ENCODE measurements at regions not wholly inside any gene's neighbourhood (a gene's known extent, or its start where the extent isn't known, plus 50 kb on each side); places are given as distances from the start of the nearest gene placed in this dataset.

DNA sequence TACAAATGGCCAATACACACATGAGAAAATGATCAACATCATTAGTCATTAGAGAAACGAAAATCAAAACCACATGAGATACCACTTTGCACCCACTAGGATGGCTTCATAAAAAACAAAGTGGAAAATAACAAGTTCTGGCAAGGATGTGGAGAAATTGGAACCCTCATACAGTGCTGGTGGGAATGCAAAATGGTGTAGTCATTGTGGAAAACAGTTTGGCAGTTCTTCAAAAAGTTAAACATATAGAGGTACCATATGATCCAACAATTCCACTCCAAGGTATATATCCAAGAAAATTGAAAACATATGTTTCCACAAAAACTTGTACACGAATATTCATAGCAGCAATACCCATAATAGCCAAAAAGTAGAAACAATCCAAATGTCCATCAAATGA lies 231.6 kb upstream of the CSF3R start:
- ATAC-seq (replicated peaks in 6 of 8): no peak
- H3K27ac ChIP-seq: no peak overlapping the region
- 0 to 55% (median 50%) methylated on average over 1 to 2 of the region's 2 CpGs for WGBS, 10 experiments
- H3K4me1 ChIP-seq (replicated peaks in 1 of 2): peaks cover 22 to 23% of the 10 kb centered on the region in 2 donors
- H3K4me3 ChIP-seq: no peak overlapping the region
- in situ Hi-C loops (cut with MboI; ENCODE audit: low pct_unique_long_range_greater_than_20kb in 2 of 9, low sequenced_read_pairs in 9 of 9, unreplicated experiment in 9 of 9): loop anchor here in 4 of 9 experiments (25.0 kb wide), 1 partner anchor 323 kb away; the partner anchor contains the start of gene GRIK3 (in 4 of the 4)

DNA sequence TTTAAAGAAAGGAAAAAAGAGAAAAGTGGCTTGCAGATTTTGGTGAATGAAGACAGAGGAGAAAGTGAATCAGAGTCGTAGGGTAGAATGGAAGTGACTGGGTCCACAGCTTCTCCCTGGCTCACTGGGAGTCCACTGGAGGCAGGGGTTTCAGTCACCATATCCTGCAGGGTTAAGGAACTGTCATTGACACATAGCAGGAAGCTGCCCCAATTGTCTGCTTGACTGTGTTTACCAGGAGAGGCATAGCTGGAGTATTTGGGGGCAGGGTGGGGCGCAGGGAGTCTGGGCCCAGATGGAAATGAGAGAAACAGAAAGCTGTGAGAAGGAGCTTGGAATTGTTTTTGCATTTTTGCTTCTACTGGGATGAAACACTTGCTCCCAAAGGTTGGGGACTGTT lies 228.8 kb upstream of the CSF3R start:
- H3K4me1 ChIP-seq (replicated peaks in 1 of 2): peaks cover 22 to 23% of the 10 kb centered on the region in 2 donors
- 0 to 57% (median 25%) methylated on average over 1 to 2 of the region's 2 CpGs; no CpG with 5 or more reads in 1 of the 10 experiments for WGBS, 10 experiments
- in situ Hi-C loops (cut with MboI; ENCODE audit: low pct_unique_long_range_greater_than_20kb in 2 of 9, low sequenced_read_pairs in 9 of 9, unreplicated experiment in 9 of 9): loop anchor here in 4 of 9 experiments (25.0 kb wide), 1 partner anchor 326 kb away; the partner anchor contains the start of gene GRIK3 (in 4 of the 4)
- no peak overlapping the region for H3K4me3 ChIP-seq
- no peak overlapping the region for H3K27ac ChIP-seq
- ATAC-seq (replicated peaks in 6 of 8): no peak

DNA sequence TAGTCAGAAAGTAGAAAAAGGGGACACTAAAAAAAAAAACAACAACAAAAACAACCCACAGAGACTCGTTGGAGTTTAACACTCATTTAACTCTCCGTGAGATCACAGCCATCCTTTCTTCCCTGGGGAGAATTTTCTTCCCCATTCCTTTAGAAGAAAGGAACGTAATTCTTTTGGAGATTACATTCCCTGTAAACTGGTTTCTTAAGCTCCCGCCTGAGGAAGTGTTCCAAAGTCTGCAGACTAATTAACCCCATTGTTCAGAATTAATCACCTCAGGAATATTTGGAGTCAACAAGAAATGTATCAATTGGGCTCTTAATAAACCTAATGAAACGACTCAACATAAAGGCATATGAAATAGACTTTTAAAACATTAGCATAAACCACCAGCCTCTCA lies 228.2 kb upstream of the CSF3R start:
- WGBS, 10 experiments: 19 to 80% (median 41%) methylated on average over 2 to 5 of the region's 5 CpGs; no CpG with 5 or more reads in 1 of the 10 experiments
- H3K4me3 ChIP-seq: no peak overlapping the region
- H3K4me1 ChIP-seq (replicated peaks in 1 of 2): peaks cover 22 to 23% of the 10 kb centered on the region in 2 donors
- H3K27ac ChIP-seq: no peak overlapping the region
- in situ Hi-C loops (cut with MboI; ENCODE audit: low pct_unique_long_range_greater_than_20kb in 2 of 9, low sequenced_read_pairs in 9 of 9, unreplicated experiment in 9 of 9): loop anchor here in 4 of 9 experiments (25.0 kb wide), 1 partner anchor 326 kb away; the partner anchor contains the start of gene GRIK3 (in 4 of the 4)
- ATAC-seq (replicated peaks in 6 of 8): no peak

DNA sequence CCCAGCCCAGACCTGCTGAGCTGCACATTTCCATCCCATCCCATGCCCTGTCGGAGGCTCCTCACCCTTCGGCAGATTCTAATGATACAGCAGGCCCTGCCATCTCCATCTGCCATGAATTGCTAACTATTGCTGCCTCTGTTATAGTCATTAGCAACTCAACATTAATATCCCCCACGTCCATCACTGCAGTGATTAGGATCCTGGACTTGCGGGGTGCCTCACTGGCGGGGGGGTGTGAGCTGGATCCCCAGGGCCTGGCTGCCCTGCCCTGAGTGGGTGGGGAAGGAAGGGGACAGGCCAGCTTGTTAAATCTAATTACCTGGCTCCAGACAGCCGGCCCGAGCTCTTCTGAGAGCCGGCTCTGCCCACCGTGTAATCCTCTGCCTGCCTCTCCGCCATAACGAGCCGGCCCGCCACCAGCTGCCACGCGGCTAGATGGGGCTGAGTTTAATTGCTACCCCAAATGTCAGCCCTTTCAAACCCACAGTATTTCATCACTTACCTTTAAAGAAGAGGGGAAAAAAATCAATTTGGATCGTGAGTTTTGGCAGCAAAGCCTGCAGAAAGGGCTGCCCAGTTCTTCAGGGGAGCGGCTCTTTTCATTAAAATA lies 227.3 kb upstream of the CSF3R start:
- ATAC-seq (replicated peaks in 6 of 8): peak; percentile 38 to 79 (median 73)
- Histone ChIP-seq H3K4me3 (no peak overlapping the region), H3K4me1 (replicated peaks in 1 of 2) (peaks cover 27 to 31% of the 10 kb centered on the region in 2 donors), H3K27ac (no peak overlapping the region)
- 6 to 66% (median 51%) methylated on average over 1 to 11 of the region's 17 CpGs; no CpG with 5 or more reads in 1 of the 10 experiments for WGBS, 10 experiments
- in situ Hi-C loops (cut with MboI; ENCODE audit: low pct_unique_long_range_greater_than_20kb in 2 of 9, low sequenced_read_pairs in 9 of 9, unreplicated experiment in 9 of 9): loop anchor here in 4 of 9 experiments (25.0 kb wide), 1 partner anchor 327 kb away; the partner anchor contains the start of gene GRIK3 (in 4 of the 4)

- Histone ChIP-seq H3K4me3 (no peak overlapping the region), H3K27ac (no peak overlapping the region), H3K4me1 (replicated peaks in 1 of 2) (peaks cover 41 to 43% of the 10 kb centered on the region in 2 donors)
- in situ Hi-C loops (cut with MboI; ENCODE audit: low pct_unique_long_range_greater_than_20kb in 2 of 9, low sequenced_read_pairs in 9 of 9, unreplicated experiment in 9 of 9): loop anchor here in 4 of 9 experiments (25.0 kb wide), 1 partner anchor 329 kb away; the partner anchor contains the start of gene GRIK3 (in 4 of the 4)
- WGBS, 10 experiments: 10 to 100% (median 100%) methylated on average over 1 to 6 of the region's 7 CpGs; no CpG with 5 or more reads in 3 of the 10 experiments
- no peak for ATAC-seq (replicated peaks in 6 of 8)
These were observed 225.9 kb upstream of the CSF3R start for GRCh38 chr1:36708587-36708986.

DNA sequence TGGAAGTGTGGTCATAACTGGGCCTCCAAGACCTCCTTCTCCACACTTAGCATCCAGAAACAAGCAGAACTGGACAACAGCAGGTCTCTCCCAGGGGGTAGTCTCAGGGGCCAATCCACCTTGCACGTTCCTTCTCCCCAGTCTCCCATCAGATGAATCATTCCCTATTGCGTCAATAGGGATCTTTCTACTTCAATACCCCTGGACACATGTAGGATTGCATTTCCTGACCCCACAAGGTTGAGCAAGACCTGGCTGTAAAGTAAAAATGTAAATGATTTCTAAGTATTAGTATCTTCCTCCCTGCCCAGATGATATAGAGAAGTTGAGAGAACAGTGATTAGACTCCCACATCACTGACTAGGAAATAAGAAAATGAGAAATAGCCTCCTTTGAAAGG lies 224.5 kb upstream of the CSF3R start:
- H3K27ac ChIP-seq: no peak overlapping the region
- 20 to 100% (median 77%) methylated on average over 1 to 2 of the region's 2 CpGs; no CpG with 5 or more reads in 4 of the 10 experiments for whole genome bisulfite sequencing, 10 experiments
- no peak overlapping the region for H3K4me3 ChIP-seq
- in situ Hi-C loops (cut with MboI; ENCODE audit: low pct_unique_long_range_greater_than_20kb in 2 of 9, low sequenced_read_pairs in 9 of 9, unreplicated experiment in 9 of 9): loop anchor here in 4 of 9 experiments (25.0 kb wide), 1 partner anchor 330 kb away; the partner anchor contains the start of gene GRIK3 (in 4 of the 4)
- H3K4me1 ChIP-seq (replicated peaks in 1 of 2): peaks cover 43 to 45% of the 10 kb centered on the region in 2 donors
- ATAC-seq (replicated peaks in 6 of 8): no peak

DNA sequence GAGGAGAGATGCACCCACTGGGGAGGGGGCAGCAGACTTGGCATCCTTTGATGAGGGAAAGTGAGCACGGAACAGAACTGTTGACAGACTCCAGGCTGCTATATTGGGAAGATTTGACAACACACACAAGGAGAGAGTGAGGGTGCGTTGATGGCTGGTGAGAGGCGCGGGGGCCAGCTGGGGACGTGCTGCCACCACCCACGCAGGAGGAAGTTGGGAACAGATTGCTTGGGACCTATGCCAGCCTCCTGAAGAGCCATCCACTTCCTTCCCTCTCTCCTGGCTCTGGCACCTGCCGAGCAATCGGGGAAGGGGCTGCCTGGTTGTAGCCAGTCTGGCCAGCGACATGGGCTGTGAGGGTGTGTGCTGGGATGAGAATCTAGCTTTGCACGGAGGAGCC lies 223.7 kb upstream of the CSF3R start:
- Histone ChIP-seq H3K4me3 (no peak overlapping the region), H3K4me1 (replicated peaks in 1 of 2) (peaks cover 39 to 41% of the 10 kb centered on the region in 2 donors), H3K27ac (no peak overlapping the region)
- no peak for ATAC-seq (replicated peaks in 6 of 8)
- WGBS, 10 experiments: 0 to 90% (median 73%) methylated on average over 1 to 10 of the region's 10 CpGs; no CpG with 5 or more reads in 4 of the 10 experiments
- in situ Hi-C loops (cut with MboI; ENCODE audit: low pct_unique_long_range_greater_than_20kb in 2 of 9, low sequenced_read_pairs in 9 of 9, unreplicated experiment in 9 of 9): loop anchor here in 4 of 9 experiments (25.0 kb wide), 1 partner anchor 331 kb away; the partner anchor contains the start of gene GRIK3 (in 4 of the 4)

DNA sequence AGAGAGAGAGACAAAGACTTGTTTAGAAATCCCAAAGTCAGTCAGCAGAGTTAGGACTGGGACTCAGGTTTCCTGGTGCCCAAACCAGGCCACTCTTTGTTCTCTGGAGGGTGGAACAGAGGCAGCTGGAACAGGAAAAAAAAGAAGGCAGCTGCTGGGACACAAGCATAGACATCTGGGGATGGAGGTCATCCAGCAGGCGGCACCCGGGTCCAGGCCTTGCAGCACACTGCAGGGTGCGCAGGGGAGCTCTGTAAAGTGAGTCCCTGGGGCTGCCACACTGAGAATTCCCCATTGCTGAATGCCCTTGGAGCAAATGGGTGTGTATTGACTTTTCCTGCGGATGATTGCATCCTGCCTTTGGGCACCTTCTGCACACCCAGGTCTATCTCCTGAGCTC lies 222.9 kb upstream of the CSF3R start:
- WGBS, 10 experiments: 0 to 56% (median 47%) methylated on average over 1 to 4 of the region's 4 CpGs; no CpG with 5 or more reads in 6 of the 10 experiments
- H3K27ac ChIP-seq: no peak overlapping the region
- no peak overlapping the region for H3K4me3 ChIP-seq
- H3K4me1 ChIP-seq (replicated peaks in 1 of 2): peaks cover 33 to 35% of the 10 kb centered on the region in 2 donors
- in situ Hi-C loops (cut with MboI; ENCODE audit: low pct_unique_long_range_greater_than_20kb in 2 of 9, low sequenced_read_pairs in 9 of 9, unreplicated experiment in 9 of 9): loop anchor here in 4 of 9 experiments (25.0 kb wide), 1 partner anchor 332 kb away; the partner anchor contains the start of gene GRIK3 (in 4 of the 4)
- ATAC-seq (replicated peaks in 6 of 8): peak in 2 of 8 experiments; percentile 10 to 14

- in situ Hi-C loops (cut with MboI; ENCODE audit: low pct_unique_long_range_greater_than_20kb in 2 of 9, low sequenced_read_pairs in 9 of 9, unreplicated experiment in 9 of 9): loop anchor here in 4 of 9 experiments (25.0 kb wide), 1 partner anchor 334 kb away; the partner anchor contains the start of gene GRIK3 (in 4 of the 4)
- 0 to 90% (median 19%) methylated on average over 2 to 16 of the region's 19 CpGs; no CpG with 5 or more reads in 1 of the 10 experiments for WGBS, 10 experiments
- peak overlapping the region in 1 of 2 donors; percentile 19 for H3K27ac ChIP-seq
- peaks cover 29 to 30% of the 10 kb centered on the region in 2 donors for H3K4me1 ChIP-seq (replicated peaks in 1 of 2)
- peak; percentile 94 to 100 (median 96) for ATAC-seq (replicated peaks in 6 of 8)
- H3K4me3 ChIP-seq: no peak overlapping the region
These were observed 221.0 kb upstream of the CSF3R start for GRCh38 chr1:36703526-36704208.

GRCh38 chr1:36702963-36703362 lies 220.2 kb upstream of the CSF3R start:
- no peak for ATAC-seq (replicated peaks in 6 of 8)
- in situ Hi-C loops (cut with MboI; ENCODE audit: low pct_unique_long_range_greater_than_20kb in 2 of 9, low sequenced_read_pairs in 9 of 9, unreplicated experiment in 9 of 9): loop anchor here in 4 of 9 experiments (25.0 kb wide), 1 partner anchor 334 kb away; the partner anchor contains the start of gene GRIK3 (in 4 of the 4)

DNA sequence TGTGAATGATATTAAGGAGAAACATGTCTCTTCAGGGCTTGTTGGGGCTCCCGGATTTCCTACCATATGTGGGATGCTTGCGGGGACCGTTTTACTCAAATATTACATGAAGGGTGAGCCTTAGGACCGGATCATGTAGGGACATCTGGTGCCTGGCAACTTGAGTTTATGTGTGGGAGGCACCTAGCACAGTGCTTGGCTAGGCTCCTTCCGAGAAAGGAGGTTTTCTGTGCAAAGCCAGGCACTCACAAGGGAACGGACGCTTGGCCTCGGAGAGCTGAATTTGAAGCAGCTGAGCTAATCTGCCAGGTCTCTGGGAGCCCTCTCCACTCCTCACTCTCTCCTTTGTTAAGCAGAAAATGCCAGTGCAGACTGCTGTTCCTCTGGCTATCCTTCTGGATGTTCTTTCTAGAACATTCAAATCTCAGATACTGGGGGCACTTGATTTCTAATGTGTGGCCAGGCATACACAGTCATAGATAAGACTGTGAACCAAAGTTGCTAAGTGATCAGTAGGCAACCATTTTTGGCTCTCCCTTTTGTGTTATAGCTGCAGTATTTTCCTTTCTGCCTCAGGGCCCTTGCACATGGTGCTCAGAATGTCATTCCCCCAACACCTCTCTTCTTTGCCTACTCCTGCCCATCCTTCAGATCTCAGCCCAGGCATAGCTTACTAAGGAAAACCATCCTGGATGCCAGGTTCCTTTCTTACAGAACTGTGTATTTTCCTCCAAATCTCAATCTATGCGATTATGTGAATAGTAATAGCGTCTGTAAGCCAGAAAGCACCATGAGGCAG lies 216.6 kb upstream of the CSF3R start:
- Histone ChIP-seq H3K4me3 (no peak overlapping the region), H3K27ac (no peak overlapping the region), H3K4me1 (replicated peaks in 1 of 2) (peaks cover 24 to 25% of the 10 kb centered on the region in 2 donors)
- 0 to 100% (median 78%) methylated on average over 1 to 10 of the region's 10 CpGs; no CpG with 5 or more reads in 1 of the 10 experiments for WGBS, 10 experiments
- ATAC-seq (replicated peaks in 6 of 8): peak in 3 of 8 experiments; percentile 8 to 10 (median 10)
- in situ Hi-C loops (cut with MboI; ENCODE audit: low pct_unique_long_range_greater_than_20kb in 2 of 9, low sequenced_read_pairs in 9 of 9, unreplicated experiment in 9 of 9): no loop called here

More at GRCh38 chr1:36702963-36703362, 220.2 kb upstream of the CSF3R start:
- Histone ChIP-seq H3K4me1 (replicated peaks in 1 of 2) (peaks cover 36 to 37% of the 10 kb centered on the region in 2 donors), H3K27ac (no peak overlapping the region), H3K4me3 (no peak overlapping the region)
- 0 to 100% (median 86%) methylated on average over 1 to 9 of the region's 9 CpGs; no CpG with 5 or more reads in 2 of the 10 experiments for WGBS, 10 experiments
